Thyroid gland (tissue), 4 donors: ENCODE measurements at regions not wholly inside any gene's neighbourhood (a gene's known extent, or its start where the extent isn't known, plus 50 kb on each side); places are given as distances from the start of the nearest gene placed in this dataset.

Experiments used
- DNase-seq, 2 donors: peaks; one replicate each; pipeline ENCODE4 v3.0.0-alpha.2; 2019
- H3K27ac ChIP-seq, 3 donors: fragments of 200-600 bp; sonication (generic); 1 replicate in 2 of 3; 2 replicates in 1 of 3; pipeline ENCODE4 v1.5.1; 2016 to 2019; ENCODE audit warnings: mild to moderate bottlenecking in 1 of 3, moderate library complexity in 1 of 3
- H3K27me3 ChIP-seq: fragments of 200-600 bp; sonication (generic); one replicate; pipeline ENCODE4 v1.5.1; 2019
- H3K36me3 ChIP-seq, 2 donors: fragments of 200-600 bp; sonication (generic); one replicate each; pipeline ENCODE4 v1.5.1; 2016 to 2019
- H3K4me1 ChIP-seq, 2 donors: fragments of 200-600 bp; sonication (generic); one replicate each; pipeline ENCODE4 v1.5.1; 2017 to 2019
- H3K4me3 ChIP-seq, 3 donors: fragments of 200-600 bp; sonication (generic); replicated peaks in 1 of 3; 1 replicate in 2 of 3; 2 replicates in 1 of 3; pipeline ENCODE4 v1.5.1; 2016; ENCODE audit warnings: mild to moderate bottlenecking in 1 of 3
- H3K9me3 ChIP-seq: fragments of 200-600 bp; sonication (generic); one replicate; pipeline ENCODE4 v1.5.1; 2017
- CTCF ChIP-seq, 6 experiments: fragments of 200-600 bp in 3 of 6; fragments of 450-650 bp in 3 of 6; sonication (generic) in 3 of 6; IDR thresholded peaks; one replicate each; pipeline ENCODE4 v1.5.1; 2016 to 2019; ENCODE audit warnings: antibody characterized with exemption in 6 of 6, mild to moderate bottlenecking in 2 of 6, inconsistent platforms in 1 of 6, moderate library complexity in 1 of 6
- POLR2A ChIP-seq, 2 donors: fragments of 450-650 bp; IDR thresholded peaks; one replicate each; pipeline ENCODE4 v1.6.1; 2017; ENCODE audit warnings: antibody characterized with exemption in 2 of 2, mild to moderate bottlenecking in 2 of 2, moderate library complexity in 1 of 2
- WGBS, 2 donors: methylation state at CpG; one replicate each; pipeline ENCODE4 v1.1.5; 2017; 5-methylcytosine and 5-hydroxymethylcytosine counted together
- intact Hi-C: fragments of 100-400 bp; cut with DNase I; formaldehyde crosslinking; loops from one replicate; pipeline ENCODE4 v1.15.1; 2023

- no peak for DNase-seq
- Histone ChIP-seq H3K4me1 (peaks cover 37 to 49% of the 10 kb centered on the region in 2 donors), H3K27ac (peak overlapping the region in 2 of 3 donors; percentile 37 to 54), H3K4me3 (no peak overlapping the region), H3K36me3 (no peaks in the 10 kb centered on the region), H3K9me3 (no peaks in the 10 kb centered on the region), H3K27me3 (no peaks in the 10 kb centered on the region)
- intact Hi-C loops, result no loop called here
- TF ChIP-seq CTCF (IDR thresholded peaks at IDR 0.05), result no peak
- no peak for TF ChIP-seq POLR2A (IDR thresholded peaks at IDR 0.05)
- WGBS, 2 donors, result 77 to 80% methylated on average over 8 of the region's 8 CpGs
Measured at GRCh38 chr9:109967651-109968642, 187.9 kb downstream of the PALM2AKAP2 start.

- Histone ChIP-seq H3K4me3 (no peak overlapping the region), H3K27me3 (no peaks in the 10 kb centered on the region), H3K27ac (peak overlapping the region; percentile 54 to 60 (median 59)), H3K36me3 (no peaks in the 10 kb centered on the region), H3K4me1 (peaks cover 42 to 53% of the 10 kb centered on the region in 2 donors), H3K9me3 (no peaks in the 10 kb centered on the region)
- TF ChIP-seq POLR2A (IDR thresholded peaks at IDR 0.05) (no peak), CTCF (IDR thresholded peaks at IDR 0.05) (peak in 3 of 6 experiments; percentile 25 to 32 (median 29))
- 75 to 80% methylated on average over 4 of the region's 4 CpGs for WGBS, 2 donors
- intact Hi-C loops, result no loop called here
- DNase-seq, result peak; percentile 29 to 32
Measured at GRCh38 chr9:109969011-109969410, 189.0 kb downstream of the PALM2AKAP2 start.

GRCh38 chr9:109969573-109970237 is 189.7 kb downstream of the PALM2AKAP2 start:
- intact Hi-C loops, result loop anchor here (10.0 kb wide), 1 partner anchor 55 kb away; no protein-coding TSS in a partner anchor
- H3K4me1 ChIP-seq, result peaks cover 43 to 57% of the 10 kb centered on the region in 2 donors
- no peaks in the 10 kb centered on the region for H3K36me3 ChIP-seq
- TF ChIP-seq CTCF (IDR thresholded peaks at IDR 0.05) (no peak), POLR2A (IDR thresholded peaks at IDR 0.05) (no peak)
- peak overlapping the region; percentile 54 to 60 (median 59) for H3K27ac ChIP-seq
- 50 to 67% methylated on average over 1 of the region's 1 CpG for WGBS, 2 donors
- no peaks in the 10 kb centered on the region for H3K27me3 ChIP-seq
- H3K4me3 ChIP-seq, result no peak overlapping the region
- peak in 1 of 2 donors; percentile 6 for DNase-seq
- H3K9me3 ChIP-seq, result no peaks in the 10 kb centered on the region

GRCh38 chr9:109971226-109971625 is 191.2 kb downstream of the PALM2AKAP2 start:
- Histone ChIP-seq H3K9me3 (no peaks in the 10 kb centered on the region), H3K27ac (peak overlapping the region; percentile 54 to 60 (median 59)), H3K4me3 (no peak overlapping the region), H3K27me3 (no peaks in the 10 kb centered on the region), H3K36me3 (no peaks in the 10 kb centered on the region), H3K4me1 (peaks cover 43 to 50% of the 10 kb centered on the region in 2 donors)
- DNase-seq, result no peak
- no peak for TF ChIP-seq CTCF (IDR thresholded peaks at IDR 0.05)
- WGBS, 2 donors, result 67 to 92% methylated on average over 5 of the region's 5 CpGs
- intact Hi-C loops, result loop anchor here (10.0 kb wide), 1 partner anchor 56 kb away; no protein-coding TSS in a partner anchor
